ENCODE measurements at regions not wholly inside any gene's neighbourhood (a gene's known extent, or its start where the extent isn't known, plus 50 kb on each side); places are given as distances from the start of the nearest gene placed in this dataset.
"Not testable (repeated sequence)": the region's sequence is repeated elsewhere in the genome, so short reads cannot be mapped to it uniquely, and the experiment has no call there.

DNA sequence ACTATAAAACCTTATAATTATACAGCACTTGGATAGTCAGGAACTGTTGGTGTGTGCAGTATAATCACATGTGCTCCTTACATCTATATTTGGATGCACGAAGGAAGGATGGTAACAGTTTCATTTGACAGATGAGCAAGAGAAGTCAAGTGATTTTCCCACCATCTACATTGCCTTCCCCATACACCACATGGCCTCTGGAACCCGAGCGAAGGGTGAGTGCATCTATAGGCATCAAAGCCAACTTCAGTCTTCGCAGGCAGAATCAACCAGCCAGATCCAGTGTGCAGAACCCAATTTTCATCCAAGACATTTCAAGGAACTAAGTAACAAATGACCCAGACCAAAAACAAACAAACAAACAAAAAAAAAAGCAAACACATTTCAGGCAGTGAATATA, 85.1 kb upstream of the BLID start:
- no peak for DNase-seq (ENCODE audit: low spot score)

DNA sequence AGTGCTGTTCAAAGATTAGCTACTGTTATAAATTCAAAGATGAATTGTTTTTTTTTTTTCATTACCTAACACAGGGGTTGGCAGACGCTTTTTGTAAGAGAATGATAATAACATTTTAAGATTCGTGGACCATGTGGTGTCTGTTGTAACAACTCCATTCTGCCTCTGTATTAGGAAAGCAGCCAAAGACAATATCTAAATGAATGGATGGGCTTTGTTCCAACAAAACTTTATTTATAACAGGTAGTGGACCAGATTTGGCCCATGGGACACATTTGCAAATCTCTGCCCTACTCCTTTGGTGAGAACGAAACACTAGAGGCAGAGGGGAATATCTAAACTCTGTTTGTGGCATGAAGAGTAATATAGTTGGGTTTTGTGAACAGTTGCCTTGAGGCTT, 83.6 kb upstream of the BLID start:
- DNase-seq (ENCODE audit: low spot score) = no peak

GRCh38 chr11:122198291-122198983, 82.4 kb upstream of the BLID start:
- DNase-seq (ENCODE audit: low spot score) = no peak

- DNase-seq (ENCODE audit: low spot score) = no peak
These were observed 81.3 kb upstream of the BLID start for GRCh38 chr11:122197066-122197987.

- DNase-seq (ENCODE audit: low spot score) = no peak
These were observed 79.8 kb upstream of the BLID start for GRCh38 chr11:122195790-122196189.

GRCh38 chr11:122193881-122194480, 78.0 kb upstream of the BLID start:
- DNase-seq (ENCODE audit: low spot score) = not testable (repeated sequence)

- no peak for DNase-seq (ENCODE audit: low spot score)
These were observed 77.4 kb upstream of the BLID start for GRCh38 chr11:122193457-122193856.

DNA sequence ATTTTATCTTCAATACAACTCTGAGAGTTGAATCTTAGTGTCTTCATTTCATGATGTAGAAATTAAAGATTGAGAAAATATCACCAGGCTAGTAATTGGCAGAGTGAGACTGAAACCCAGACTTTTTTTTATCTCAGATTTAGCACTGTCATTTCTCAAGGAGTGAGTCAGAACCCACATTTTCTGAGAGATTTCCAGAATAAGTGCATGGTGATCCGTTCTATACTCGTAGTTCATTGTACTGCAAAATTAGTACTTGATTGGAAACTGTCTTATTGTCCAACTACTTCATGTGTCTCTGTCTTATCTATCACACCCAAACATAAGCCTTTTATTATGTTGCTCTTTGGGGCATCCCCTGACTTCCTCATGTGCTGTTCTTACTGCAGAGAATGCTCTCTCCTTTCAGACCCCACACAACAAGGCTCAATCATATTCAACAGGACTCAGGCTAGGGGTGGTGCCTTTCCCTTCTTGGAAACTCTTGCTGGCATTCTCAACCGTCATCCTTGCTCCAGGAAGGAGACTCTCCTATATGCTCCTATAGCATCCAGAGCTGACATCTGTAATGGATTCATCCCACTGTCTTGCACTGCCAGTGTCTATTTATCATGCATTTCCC, 76.7 kb upstream of the BLID start:
- no peak for DNase-seq (ENCODE audit: low spot score)

- DNase-seq (ENCODE audit: low spot score) = no peak
These were observed 74.8 kb upstream of the BLID start for GRCh38 chr11:122190768-122191167.

DNA sequence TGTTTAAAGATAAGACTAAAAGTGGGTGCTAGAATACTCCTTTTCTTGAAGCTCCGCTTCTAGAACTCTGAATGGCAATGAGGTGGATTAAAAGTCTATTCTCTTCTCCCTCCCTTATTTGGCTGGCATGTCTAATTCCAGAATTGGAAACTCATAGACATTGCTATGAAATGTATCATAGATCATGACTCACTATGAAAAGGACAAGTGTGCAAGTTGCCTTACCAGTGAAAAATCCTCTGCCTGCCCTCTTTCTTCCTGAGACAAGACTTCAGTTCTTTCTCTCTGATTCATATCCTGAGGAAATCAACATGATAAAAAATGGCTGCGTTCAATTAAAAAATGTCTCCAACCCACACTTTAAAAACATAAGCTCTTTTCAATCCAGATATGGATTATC, 73.2 kb upstream of the BLID start:
- DNase-seq (ENCODE audit: low spot score) = no peak

DNA sequence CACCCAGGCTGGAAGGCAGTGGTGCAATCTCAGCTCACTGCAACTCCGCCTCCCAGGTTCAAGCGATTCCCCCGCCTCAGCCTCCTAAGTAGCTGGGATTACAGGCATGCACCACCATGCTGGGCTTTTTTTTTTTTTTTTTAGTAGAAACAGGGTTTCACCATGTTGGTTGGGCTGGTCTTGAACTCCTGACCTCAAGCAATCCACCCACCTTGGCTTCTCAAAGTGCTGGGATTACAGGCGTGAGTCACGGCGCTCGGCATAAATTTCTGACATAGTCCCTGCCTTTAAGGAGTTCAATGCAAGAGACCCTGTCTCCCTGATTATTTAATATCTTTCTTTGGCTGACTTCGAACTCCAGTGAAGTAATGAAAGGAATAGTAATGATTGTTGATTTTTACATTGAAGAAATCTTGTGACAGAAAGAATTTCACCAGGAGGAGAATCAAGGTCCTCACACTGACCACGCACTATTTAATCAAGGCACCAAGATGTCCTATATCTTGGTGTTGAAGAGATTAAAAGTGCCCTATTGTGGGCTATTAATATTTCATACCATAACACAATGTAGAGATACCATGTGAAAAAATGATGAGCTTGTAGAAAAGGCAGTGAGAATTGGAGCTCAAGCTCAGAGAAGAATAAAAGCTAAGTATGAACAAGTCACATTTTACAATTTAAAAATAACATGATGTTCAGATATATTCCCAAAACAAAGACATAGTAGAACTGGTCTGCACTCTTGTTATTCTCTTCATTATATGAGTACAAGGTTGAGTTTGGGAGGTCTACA, 71.6 kb upstream of the BLID start:
- no peak for DNase-seq (ENCODE audit: low spot score)

DNA sequence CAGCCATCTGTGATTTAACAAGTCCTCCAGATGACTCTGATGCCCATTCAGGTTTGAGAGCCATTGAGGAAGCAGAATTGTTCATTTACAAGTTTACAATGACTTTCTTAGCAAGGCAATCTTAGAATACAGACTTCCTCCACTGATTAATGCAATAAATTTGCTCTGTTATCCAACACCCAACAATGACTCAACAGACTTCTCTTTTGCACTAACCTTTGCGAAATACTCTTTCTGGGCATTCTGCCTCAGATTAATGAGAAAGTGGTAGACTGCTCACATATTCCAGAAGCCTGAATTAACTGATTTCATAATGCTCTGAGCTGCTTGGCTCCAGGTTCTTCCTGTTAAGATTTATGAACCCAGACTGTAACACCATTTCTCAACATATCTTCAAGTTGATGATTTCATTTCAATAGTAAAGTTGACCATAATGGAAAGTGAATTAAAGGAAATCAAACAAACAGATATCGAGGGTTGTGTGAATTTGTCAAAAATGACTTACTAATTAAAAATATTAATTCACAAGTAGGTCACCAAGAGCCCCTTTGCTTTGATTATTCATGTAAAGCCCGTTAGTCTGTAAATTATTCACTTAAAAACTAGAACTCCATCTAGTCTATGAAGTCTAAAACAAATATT, 70.5 kb upstream of the BLID start:
- DNase-seq (ENCODE audit: low spot score) = no peak

- DNase-seq (ENCODE audit: low spot score) = no peak
These were observed 67.9 kb upstream of the BLID start for GRCh38 chr11:122183933-122184332.

DNA sequence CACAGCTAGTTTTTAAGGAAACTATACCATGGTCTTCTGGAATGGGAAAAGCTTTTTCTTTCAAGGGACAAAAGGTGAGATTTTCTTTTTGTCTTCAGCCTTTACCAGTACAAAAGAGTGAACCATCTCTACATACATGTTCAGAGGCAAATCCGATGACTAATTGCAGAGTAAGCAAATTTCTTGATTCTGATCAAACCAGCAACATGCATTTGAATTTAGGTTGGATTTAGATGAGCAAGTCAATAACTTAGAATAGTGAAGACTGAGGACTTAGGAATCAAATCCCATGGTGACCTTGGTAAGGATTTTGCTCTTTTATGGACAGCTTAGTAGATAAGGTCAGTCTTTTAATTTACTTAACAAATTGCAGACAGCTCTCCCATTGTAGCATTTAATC, 65.9 kb upstream of the BLID start:
- DNase-seq (ENCODE audit: low spot score) = no peak

- DNase-seq (ENCODE audit: low spot score) = no peak
These were observed 65.4 kb upstream of the BLID start for GRCh38 chr11:122181372-122181771.

DNA sequence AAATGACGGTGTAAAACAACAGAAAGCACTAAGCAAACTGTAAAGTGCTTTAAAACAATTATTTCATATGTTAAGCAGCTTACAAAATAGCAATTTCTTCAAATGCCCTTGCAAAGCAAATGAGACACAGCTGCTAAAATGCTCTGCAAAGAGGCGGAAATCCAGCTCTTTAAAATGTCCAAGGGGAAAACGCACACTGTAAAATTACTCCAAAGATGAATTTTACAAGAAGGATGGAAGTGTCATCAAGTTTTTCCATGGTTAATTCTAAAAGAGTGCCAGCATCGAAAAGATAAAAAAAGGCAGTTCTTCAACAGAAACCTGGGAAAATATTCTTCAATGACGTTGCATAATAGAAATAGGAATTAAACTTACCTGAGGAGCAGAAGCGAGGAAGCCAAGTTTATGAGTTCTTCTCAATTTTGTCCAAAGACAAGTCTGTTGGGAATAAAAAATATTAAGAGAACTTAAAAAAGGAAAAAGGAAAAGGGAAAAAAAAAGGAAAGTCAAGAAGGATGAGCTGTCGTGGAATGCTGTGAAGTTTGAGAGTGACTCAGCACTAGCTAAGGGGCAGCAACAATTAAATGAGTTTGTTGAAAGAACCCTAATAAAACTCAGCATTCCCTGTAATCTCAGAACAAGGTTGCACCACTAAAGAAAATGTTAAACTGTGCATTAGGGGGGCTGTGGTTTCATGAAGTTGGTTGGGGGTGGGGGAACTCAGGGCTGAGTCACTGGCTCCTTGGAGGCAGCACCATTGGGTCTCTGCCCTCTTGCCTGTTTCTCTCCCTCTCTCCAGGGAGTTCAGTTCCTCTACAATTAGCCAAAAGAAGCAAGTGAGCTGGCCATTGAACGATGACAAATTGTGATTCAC, 64.2 kb upstream of the BLID start:
- DNase-seq (ENCODE audit: low spot score) = no peak

- no peak for DNase-seq (ENCODE audit: low spot score)
These were observed 62.8 kb upstream of the BLID start for GRCh38 chr11:122178795-122179194.

GRCh38 chr11:122177238-122177637, 61.2 kb upstream of the BLID start:
- DNase-seq (ENCODE audit: low spot score) = no peak

GRCh38 chr11:122176651-122177050, 60.6 kb upstream of the BLID start:
- DNase-seq (ENCODE audit: low spot score) = no peak

DNA sequence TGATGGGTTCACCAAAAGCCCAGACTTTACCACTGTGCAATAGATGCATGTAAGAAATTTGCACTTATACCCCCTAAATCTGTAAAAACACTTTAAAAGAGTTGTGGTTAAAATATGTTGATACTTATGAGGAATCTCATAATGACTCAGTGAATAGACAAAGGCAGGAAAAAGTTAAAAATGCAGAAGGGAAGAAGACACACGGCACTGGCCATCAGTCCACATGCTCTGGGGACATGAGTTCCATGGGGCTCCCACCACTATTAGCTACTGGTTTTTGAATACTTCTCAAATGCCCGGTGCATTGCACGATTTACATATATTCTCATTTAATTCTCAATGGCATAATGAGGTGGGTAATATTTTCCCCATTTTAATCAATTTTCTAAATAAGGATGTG, 59.3 kb upstream of the BLID start:
- no peak for DNase-seq (ENCODE audit: low spot score)

All from HuH-7 (cell line).